HepG2 (cell line): ENCODE measurements at regions not wholly inside any gene's neighbourhood (a gene's known extent, or its start where the extent isn't known, plus 50 kb on each side); places are given as distances from the start of the nearest gene placed in this dataset.

ENCODE experiments used
- ATAC-seq: fragments of 200-7000 bp; cut with Tn5 transposase; 3 replicates; pipeline ENCODE4 v1.9.1; 2020; ENCODE audit warnings: mild to moderate bottlenecking, moderate library complexity
- BruUV-seq: library from RNA; stranded (reverse); fragments of 400-500 nt; replicated peaks from 2 replicates; lab custom pipeline; 2021; lab: Mats Ljungman, UMichigan
- CTCF ChIA-PET: fragments of 300-600 bp; formaldehyde crosslinking; extraction: SDS; loops from one replicate; lab custom pipeline; 2021; ENCODE audit warnings: low total read pairs, inconsistent platforms, low intra/inter-chr PET ratio; lab: Yijun Ruan, JAX
- POLR2A ChIA-PET: fragments of 350-600 bp; sonication (Branson Sonifier 250); formaldehyde crosslinking; loops from one replicate; lab custom pipeline; 2020; ENCODE audit warnings: antibody characterized with exemption, inconsistent platforms; lab: Yijun Ruan, JAX
- DNase-seq: peaks from one replicate; pipeline ENCODE4 v3.0.0-alpha.2; 2015; ENCODE audit warnings: low spot score
- FAIRE-seq: peaks from 3 replicates; lab custom pipeline; 2011; peaks lifted over from hg19 to GRCh38; lab: Jason Lieb, UNC
- H2AFZ ChIP-seq: one replicate; pipeline ENCODE4 v1.6.1; 2011; ENCODE audit warnings: low read length, inconsistent platforms
- H3K27ac ChIP-seq: fragments of 300-600 bp; 3 replicates; pipeline ENCODE4 v1.8.0; 2011; ENCODE audit warnings: mixed run types, mild to moderate bottlenecking, mixed read lengths, low read length, inconsistent platforms; ENCODE audit not compliant: insufficient read depth; ENCODE audit errors: extremely low read length
- H3K27me3 ChIP-seq, 2 experiments: fragments of 200-600 bp in 1 of 2; 2 replicates in 1 of 2; 3 replicates in 1 of 2; pipeline versions ENCODE4 v1.6.0 to v1.8.0; 2011; ENCODE audit warnings: low read length in 2 of 2, mild to moderate bottlenecking in 2 of 2, moderate library complexity in 2 of 2, inconsistent platforms in 1 of 2; ENCODE audit not compliant: insufficient read depth in 2 of 2, control insufficient read depth in 1 of 2
- H3K36me3 ChIP-seq, 2 experiments: fragments of 200-600 bp in 1 of 2; replicated peaks in 1 of 2; 2 replicates in 1 of 2; 3 replicates in 1 of 2; pipeline versions ENCODE4 v1.5.1 to v1.8.0; 2011; ENCODE audit warnings: low read length in 2 of 2, inconsistent platforms in 1 of 2; ENCODE audit not compliant: insufficient read depth in 2 of 2, control insufficient read depth in 1 of 2
- H3K4me1 ChIP-seq: 2 replicates; pipeline ENCODE4 v1.5.1; 2012; ENCODE audit warnings: low read length, inconsistent platforms; ENCODE audit not compliant: insufficient read depth
- H3K4me2 ChIP-seq: 2 replicates; pipeline ENCODE4 v1.6.0; 2011; ENCODE audit warnings: low read depth, low read length, inconsistent platforms
- H3K4me3 ChIP-seq, 3 experiments: fragments of 200-600 bp in 1 of 3; sonication (generic), shearing (Covaris generic) in 1 of 3; replicated peaks in 1 of 3; 2 replicates each; pipeline ENCODE4 v1.5.1; 2011 to 2016; ENCODE audit warnings: low read length in 3 of 3, inconsistent platforms in 2 of 3, low read depth in 2 of 3, mild to moderate bottlenecking in 2 of 3, control low read depth in 1 of 3, mixed read lengths in 1 of 3; ENCODE audit not compliant: insufficient read depth in 1 of 3
- H3K79me2 ChIP-seq: one replicate; pipeline ENCODE4 v1.6.1; 2011; ENCODE audit warnings: low read length, inconsistent platforms; ENCODE audit not compliant: insufficient read depth
- H3K9ac ChIP-seq: 2 replicates; pipeline ENCODE4 v1.6.0; 2011; ENCODE audit warnings: mild to moderate bottlenecking, low read depth, low read length, inconsistent platforms; ENCODE audit not compliant: insufficient read depth
- H3K9me3 ChIP-seq: 2 replicates; pipeline ENCODE4 v1.5.1; 2012; ENCODE audit warnings: mild to moderate bottlenecking, low read length
- H4K20me1 ChIP-seq: 2 replicates; pipeline ENCODE4 v1.6.0; 2011; ENCODE audit warnings: inconsistent platforms, mild to moderate bottlenecking, low read length, moderate library complexity; ENCODE audit not compliant: insufficient read depth
- GATAD2A ChIP-seq: IDR thresholded peaks from 2 replicates; pipeline ENCODE4 v1.6.1; 2016
- GPN1 ChIP-seq: sonication (generic); formaldehyde crosslinking; IDR thresholded peaks from 2 replicates; pipeline ENCODE4 v1.5.1; 2020; ENCODE audit warnings: missing genetic modification reagents, borderline replicate concordance
- KDM1A ChIP-seq: IDR thresholded peaks from 2 replicates; pipeline ENCODE4 v1.6.1; 2016; ENCODE audit warnings: missing compliant biosample characterization
- MAFF ChIP-seq: IDR thresholded peaks from 2 replicates; pipeline ENCODE4 v1.6.1; 2011; ENCODE audit warnings: low read depth, low read length, improper control_type of control experiment
- NFE2L2 ChIP-seq: fragments of 150-350 bp; IDR thresholded peaks from 2 replicates; pipeline ENCODE4 v1.6.1; 2014; ENCODE audit warnings: low read length
- SCMH1 ChIP-seq: sonication (generic); formaldehyde crosslinking; IDR thresholded peaks from 2 replicates; pipeline ENCODE4 v1.9.0; 2021; ENCODE audit warnings: missing genetic modification reagents, mild to moderate bottlenecking, borderline replicate concordance
- ZNF207 ChIP-seq: fragments of 450-650 bp; IDR thresholded peaks from 2 replicates; pipeline ENCODE4 v1.6.1; 2016; ENCODE audit warnings: antibody characterized with exemption, borderline replicate concordance
- ZNF333 ChIP-seq: sonication (generic); formaldehyde crosslinking; IDR thresholded peaks from 2 replicates; pipeline ENCODE4 v1.4.0; 2020; ENCODE audit warnings: mild to moderate bottlenecking, missing genetic modification reagents, borderline replicate concordance
- ZNF644 ChIP-seq: IDR thresholded peaks from 2 replicates; pipeline ENCODE4 v1.6.1; 2016; ENCODE audit warnings: low read depth
- ZSCAN22 ChIP-seq: sonication (generic); formaldehyde crosslinking; IDR thresholded peaks from 2 replicates; pipeline ENCODE4 v1.4.0; 2020; ENCODE audit warnings: mild to moderate bottlenecking, missing genetic modification reagents
- in situ Hi-C: cut with HindIII; loops from 2 replicates; pipeline ENCODE4 v1.10.0; 2017; ENCODE audit warnings: low pct_unique_long_range_greater_than_20kb; ENCODE audit not compliant: extremely low pct_ligation_motif_present
- intact Hi-C: fragments of 100-400 bp; cut with micrococcal nuclease; formaldehyde crosslinking; loops from one replicate; pipeline ENCODE4 v1.10.0; 2022; ENCODE audit not compliant: unreplicated experiment
- TF ChIP-seq, protein P1 (sequence below): sonication (generic); formaldehyde crosslinking; IDR thresholded peaks from 2 replicates; pipeline ENCODE4 v1.5.0; 2020; ENCODE audit warnings: missing genetic modification reagents

DNA sequence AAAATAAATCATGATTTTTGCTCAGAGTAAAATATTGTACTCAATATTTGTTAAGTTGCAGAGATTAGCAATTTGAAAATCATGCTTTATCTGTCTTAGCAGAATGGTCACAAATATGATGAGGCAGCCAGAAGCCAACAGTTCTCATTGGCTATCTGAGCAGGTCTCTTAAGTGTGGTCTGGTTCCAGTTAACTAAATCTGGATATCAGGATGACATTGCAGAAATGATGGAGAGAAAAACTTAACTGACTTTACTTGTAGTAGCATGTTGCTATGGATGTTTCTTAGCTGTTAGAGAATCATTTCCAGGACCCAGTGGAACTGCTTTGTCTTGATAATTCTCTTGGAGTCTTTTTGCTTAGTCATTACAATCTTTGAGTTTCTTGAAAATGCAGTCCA lies 1070.3 kb downstream of the JRKL start:
- Histone ChIP-seq H3K27me3 (no peaks in the 10 kb centered on the region), H3K4me3 (no peak overlapping the region), H3K4me1 (no peaks in the 10 kb centered on the region), H3K36me3 (no peaks in the 10 kb centered on the region), H3K9me3 (peaks cover 18% of the 10 kb centered on the region), H3K79me2 (no peaks in the 10 kb centered on the region), H3K4me2 (no peak overlapping the region), H3K9ac (no peak overlapping the region), H4K20me1 (no peaks in the 10 kb centered on the region), H3K27ac (no peak overlapping the region), H2AFZ (no peak overlapping the region)
- ChIA-PET CTCF (no interaction called here), POLR2A (no interaction called here)
- in situ Hi-C loops = loop anchor here (25.0 kb wide), 1 partner anchor 1552 kb away; the partner anchor contains the start of gene CNTN5
- TF ChIP-seq ZNF644 (CRISPR knock-in tag) = no peak
- no peak for TF ChIP-seq SCMH1 (CRISPR knock-in tag)
- no peak for TF ChIP-seq GATAD2A
- TF ChIP-seq ZNF333 (CRISPR knock-in tag) = no peak
- 0 out of 2 replicates have a peak, but pooled peaks have one; percentile 23 for TF ChIP-seq MAFF
- TF ChIP-seq ZSCAN22 (CRISPR knock-in tag) = no peak
- TF ChIP-seq ZNF207 = no peak
- TF ChIP-seq KDM1A (CRISPR knock-in tag) = no peak
- TF ChIP-seq NFE2L2 = 0 out of 2 replicates have a peak, but pooled peaks have one; percentile 23
- TF ChIP-seq, protein P1, sequence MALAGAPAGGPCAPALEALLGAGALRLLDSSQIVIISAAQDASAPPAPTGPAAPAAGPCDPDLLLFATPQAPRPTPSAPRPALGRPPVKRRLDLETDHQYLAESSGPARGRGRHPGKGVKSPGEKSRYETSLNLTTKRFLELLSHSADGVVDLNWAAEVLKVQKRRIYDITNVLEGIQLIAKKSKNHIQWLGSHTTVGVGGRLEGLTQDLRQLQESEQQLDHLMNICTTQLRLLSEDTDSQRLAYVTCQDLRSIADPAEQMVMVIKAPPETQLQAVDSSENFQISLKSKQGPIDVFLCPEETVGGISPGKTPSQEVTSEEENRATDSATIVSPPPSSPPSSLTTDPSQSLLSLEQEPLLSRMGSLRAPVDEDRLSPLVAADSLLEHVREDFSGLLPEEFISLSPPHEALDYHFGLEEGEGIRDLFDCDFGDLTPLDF (CRISPR knock-in tag) = no peak
- TF ChIP-seq GPN1 = no peak
- FAIRE-seq (no peak), DNase-seq (no peak), ATAC-seq (no peak)
- no TSS peak for BruUV-seq
- intact Hi-C loops = no loop called here
